Memory B cell (primary cell): ENCODE measurements at regions not wholly inside any gene's neighbourhood (a gene's known extent, or its start where the extent isn't known, plus 50 kb on each side); places are given as distances from the start of the nearest gene placed in this dataset.

Experiments
- ATAC-seq: fragments of 150-1000 bp; cut with Tn5 transposase; 2 replicates; pipeline ENCODE4 v1.10.0; 2021; ENCODE audit warnings: low read depth, mild to moderate bottlenecking, moderate library complexity
- DNase-seq, 2 donors: peaks; one replicate each; pipeline ENCODE4 v3.0.0; 2022; ENCODE audit warnings: low spot score in 2 of 2
- H3K27ac Mint-ChIP-seq: one replicate; pipeline ENCODE4 v1.8.0; 2022; ENCODE audit warnings: mild to moderate bottlenecking, moderate library complexity, mixed read lengths
- H3K27me3 Mint-ChIP-seq: one replicate; pipeline ENCODE4 v1.8.0; 2022; ENCODE audit warnings: mixed read lengths
- H3K36me3 Mint-ChIP-seq: one replicate; pipeline ENCODE4 v1.8.0; 2022; ENCODE audit warnings: mild to moderate bottlenecking, mixed read lengths
- H3K4me1 Mint-ChIP-seq: one replicate; pipeline ENCODE4 v1.8.0; 2022; ENCODE audit warnings: mixed read lengths
- H3K4me3 Mint-ChIP-seq: one replicate; pipeline ENCODE4 v1.8.0; 2022; ENCODE audit warnings: mild to moderate bottlenecking, moderate library complexity, mixed read lengths
- H3K9me3 Mint-ChIP-seq: one replicate; pipeline ENCODE4 v1.8.0; 2022; ENCODE audit warnings: mixed read lengths

DNA sequence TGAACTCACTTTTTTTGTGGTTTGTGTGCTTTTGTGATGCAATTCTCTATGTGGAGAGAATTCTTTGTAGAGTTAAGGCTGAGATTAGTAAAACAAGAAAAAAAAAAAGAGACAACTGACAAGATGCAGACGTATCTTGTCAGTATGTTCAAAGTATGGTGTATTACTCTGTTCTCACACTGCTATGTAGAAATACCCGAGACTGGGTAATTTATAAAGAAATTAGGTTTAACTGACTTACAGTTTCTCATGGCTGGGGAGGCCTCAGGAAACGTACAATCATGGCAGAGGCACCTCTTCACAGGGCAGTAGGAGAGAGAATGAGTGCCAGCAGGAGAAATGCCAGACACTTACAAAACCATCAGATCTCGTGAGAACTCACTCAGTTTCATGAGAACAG, 475.2 kb upstream of the CDH18 start:
- H3K4me1 Mint-ChIP-seq, result no peaks in the 10 kb centered on the region
- H3K9me3 Mint-ChIP-seq, result no peaks in the 10 kb centered on the region
- H3K4me3 Mint-ChIP-seq, result no peak overlapping the region
- no peak overlapping the region for H3K27ac Mint-ChIP-seq
- no peaks in the 10 kb centered on the region for H3K36me3 Mint-ChIP-seq
- ATAC-seq, result no peak
- H3K27me3 Mint-ChIP-seq, result no peaks in the 10 kb centered on the region
- DNase-seq, result no peak

DNA sequence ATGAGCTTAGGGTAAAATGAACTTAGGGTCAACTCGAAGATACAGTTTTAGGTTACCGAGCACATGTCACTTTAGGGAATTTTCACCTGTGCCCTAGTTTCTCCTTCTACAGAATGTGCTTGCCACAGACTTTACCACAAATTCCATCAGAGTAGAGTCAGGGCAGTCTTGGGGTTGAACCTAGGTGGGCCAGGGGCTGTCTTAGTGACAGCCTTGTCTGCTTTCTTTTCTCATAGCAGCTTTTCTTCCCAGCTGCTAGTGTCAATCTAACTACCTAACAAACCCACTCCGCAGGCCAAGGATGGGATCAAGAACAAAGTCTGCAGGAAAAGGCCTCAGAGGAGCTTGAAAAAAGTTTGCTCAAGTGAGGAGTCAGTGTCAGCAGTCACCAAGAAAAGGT, 458.1 kb upstream of the CDH18 start:
- Mint-ChIP-seq H3K36me3 (no peaks in the 10 kb centered on the region), H3K4me3 (no peak overlapping the region), H3K27me3 (no peaks in the 10 kb centered on the region), H3K9me3 (no peaks in the 10 kb centered on the region), H3K4me1 (no peaks in the 10 kb centered on the region), H3K27ac (no peak overlapping the region)
- no peak for ATAC-seq
- no peak for DNase-seq

DNA sequence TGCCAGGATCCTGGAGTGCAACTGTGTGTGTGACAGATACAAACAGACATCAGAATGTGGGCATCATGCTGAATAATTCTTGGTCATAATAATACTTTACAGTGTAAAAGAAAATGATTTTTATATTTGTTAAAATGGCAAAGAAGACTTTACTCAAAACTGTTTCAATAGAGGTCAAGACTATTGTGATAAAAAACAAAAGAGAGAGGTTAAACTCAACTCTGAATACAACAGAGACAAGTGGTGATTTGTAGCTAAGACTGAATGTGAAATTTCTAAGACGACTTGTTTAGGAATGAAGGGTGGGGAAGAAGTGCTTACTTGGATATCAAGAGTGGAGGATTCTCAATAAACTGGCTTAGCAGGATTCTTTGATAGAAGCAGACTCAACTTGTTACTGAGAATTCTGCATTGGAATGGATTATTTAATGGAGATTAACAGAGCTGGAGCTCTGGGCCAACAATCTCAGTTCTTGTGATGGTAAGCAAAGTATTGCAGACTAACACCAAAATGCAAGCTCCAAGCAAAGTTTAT, 457.4 kb upstream of the CDH18 start:
- Mint-ChIP-seq H3K9me3 (no peaks in the 10 kb centered on the region), H3K27ac (no peak overlapping the region), H3K36me3 (no peaks in the 10 kb centered on the region), H3K4me1 (no peaks in the 10 kb centered on the region), H3K27me3 (no peaks in the 10 kb centered on the region), H3K4me3 (no peak overlapping the region)
- ATAC-seq, result no peak
- DNase-seq, result no peak

- Mint-ChIP-seq H3K4me3 (no peak overlapping the region), H3K4me1 (no peaks in the 10 kb centered on the region), H3K27ac (no peak overlapping the region), H3K27me3 (no peaks in the 10 kb centered on the region), H3K9me3 (no peaks in the 10 kb centered on the region), H3K36me3 (no peaks in the 10 kb centered on the region)
- DNase-seq (no peak), ATAC-seq (no peak)
These were observed 446.8 kb upstream of the CDH18 start for GRCh38 chr5:20434786-20435185.

GRCh38 chr5:20420991-20421595, 433.1 kb upstream of the CDH18 start:
- H3K4me3 Mint-ChIP-seq, result no peak overlapping the region
- no peaks in the 10 kb centered on the region for H3K9me3 Mint-ChIP-seq
- H3K36me3 Mint-ChIP-seq, result no peaks in the 10 kb centered on the region
- H3K27ac Mint-ChIP-seq, result no peak overlapping the region
- DNase-seq, result no peak
- H3K27me3 Mint-ChIP-seq, result no peaks in the 10 kb centered on the region
- no peaks in the 10 kb centered on the region for H3K4me1 Mint-ChIP-seq
- ATAC-seq, result no peak
